Thyroid gland (tissue), 4 donors: ENCODE measurements at regions not wholly inside any gene's neighbourhood (a gene's known extent, or its start where the extent isn't known, plus 50 kb on each side); places are given as distances from the start of the nearest gene placed in this dataset.

Source experiments
- DNase-seq, 2 donors: peaks; one replicate each; pipeline ENCODE4 v3.0.0-alpha.2; 2019
- H3K27ac ChIP-seq, 3 donors: fragments of 200-600 bp; sonication (generic); 1 replicate in 2 of 3; 2 replicates in 1 of 3; pipeline ENCODE4 v1.5.1; 2016 to 2019; ENCODE audit warnings: mild to moderate bottlenecking in 1 of 3, moderate library complexity in 1 of 3
- H3K27me3 ChIP-seq: fragments of 200-600 bp; sonication (generic); one replicate; pipeline ENCODE4 v1.5.1; 2019
- H3K36me3 ChIP-seq, 2 donors: fragments of 200-600 bp; sonication (generic); one replicate each; pipeline ENCODE4 v1.5.1; 2016 to 2019
- H3K4me1 ChIP-seq, 2 donors: fragments of 200-600 bp; sonication (generic); one replicate each; pipeline ENCODE4 v1.5.1; 2017 to 2019
- H3K4me3 ChIP-seq, 3 donors: fragments of 200-600 bp; sonication (generic); replicated peaks in 1 of 3; 1 replicate in 2 of 3; 2 replicates in 1 of 3; pipeline ENCODE4 v1.5.1; 2016; ENCODE audit warnings: mild to moderate bottlenecking in 1 of 3
- H3K9me3 ChIP-seq: fragments of 200-600 bp; sonication (generic); one replicate; pipeline ENCODE4 v1.5.1; 2017
- POLR2A ChIP-seq, 2 donors: fragments of 450-650 bp; IDR thresholded peaks; one replicate each; pipeline ENCODE4 v1.6.1; 2017; ENCODE audit warnings: antibody characterized with exemption in 2 of 2, mild to moderate bottlenecking in 2 of 2, moderate library complexity in 1 of 2
- WGBS, 2 donors: methylation state at CpG; one replicate each; pipeline ENCODE4 v1.1.5; 2017; 5-methylcytosine and 5-hydroxymethylcytosine counted together
- intact Hi-C: fragments of 100-400 bp; cut with DNase I; formaldehyde crosslinking; loops from one replicate; pipeline ENCODE4 v1.15.1; 2023
- TF ChIP-seq, protein P1 (sequence below), 6 experiments: fragments of 200-600 bp in 3 of 6; fragments of 450-650 bp in 3 of 6; sonication (generic) in 3 of 6; IDR thresholded peaks; one replicate each; pipeline ENCODE4 v1.5.1; 2016 to 2019; ENCODE audit warnings: antibody characterized with exemption in 6 of 6, mild to moderate bottlenecking in 2 of 6, inconsistent platforms in 1 of 6, moderate library complexity in 1 of 6

DNA sequence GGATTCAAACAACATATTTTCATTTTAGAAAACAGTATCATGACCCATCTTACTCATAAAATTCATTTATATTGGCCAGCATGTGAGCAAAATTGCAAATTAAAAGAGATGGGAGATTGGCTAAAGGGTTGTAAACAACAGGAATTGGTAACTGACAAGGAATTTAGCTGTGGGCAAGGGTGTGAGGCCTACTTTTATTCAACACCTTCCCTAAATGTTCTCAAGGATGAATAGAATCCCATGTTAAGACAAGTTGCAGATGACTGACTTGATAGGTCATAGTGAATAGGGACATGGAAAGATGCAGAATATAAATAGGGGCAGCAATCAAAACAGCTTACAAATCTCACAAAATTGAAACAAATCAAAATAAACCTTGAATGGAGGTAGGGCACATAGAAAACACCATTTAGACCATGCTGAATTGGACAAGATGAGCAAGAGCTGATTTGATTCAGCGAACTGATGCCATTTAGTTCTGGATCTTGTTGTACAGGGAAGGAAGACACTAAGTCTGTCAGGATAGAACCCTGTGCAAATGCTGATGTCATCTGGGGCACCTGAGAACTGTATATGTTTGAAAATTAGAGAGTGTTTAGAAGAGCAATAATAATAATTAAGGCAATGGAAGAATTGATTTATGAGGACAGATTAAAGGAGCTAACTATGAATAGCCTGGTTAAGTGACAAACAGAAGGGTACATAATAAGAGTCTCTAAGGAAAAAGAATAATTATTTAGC is 509.7 kb downstream of the ZEB2 start:
- TF ChIP-seq, protein P1, sequence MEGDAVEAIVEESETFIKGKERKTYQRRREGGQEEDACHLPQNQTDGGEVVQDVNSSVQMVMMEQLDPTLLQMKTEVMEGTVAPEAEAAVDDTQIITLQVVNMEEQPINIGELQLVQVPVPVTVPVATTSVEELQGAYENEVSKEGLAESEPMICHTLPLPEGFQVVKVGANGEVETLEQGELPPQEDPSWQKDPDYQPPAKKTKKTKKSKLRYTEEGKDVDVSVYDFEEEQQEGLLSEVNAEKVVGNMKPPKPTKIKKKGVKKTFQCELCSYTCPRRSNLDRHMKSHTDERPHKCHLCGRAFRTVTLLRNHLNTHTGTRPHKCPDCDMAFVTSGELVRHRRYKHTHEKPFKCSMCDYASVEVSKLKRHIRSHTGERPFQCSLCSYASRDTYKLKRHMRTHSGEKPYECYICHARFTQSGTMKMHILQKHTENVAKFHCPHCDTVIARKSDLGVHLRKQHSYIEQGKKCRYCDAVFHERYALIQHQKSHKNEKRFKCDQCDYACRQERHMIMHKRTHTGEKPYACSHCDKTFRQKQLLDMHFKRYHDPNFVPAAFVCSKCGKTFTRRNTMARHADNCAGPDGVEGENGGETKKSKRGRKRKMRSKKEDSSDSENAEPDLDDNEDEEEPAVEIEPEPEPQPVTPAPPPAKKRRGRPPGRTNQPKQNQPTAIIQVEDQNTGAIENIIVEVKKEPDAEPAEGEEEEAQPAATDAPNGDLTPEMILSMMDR (IDR thresholded peaks at IDR 0.05), result no peak
- no peak for TF ChIP-seq POLR2A (IDR thresholded peaks at IDR 0.05)
- no peak for DNase-seq
- no peaks in the 10 kb centered on the region for H3K9me3 ChIP-seq
- WGBS, 2 donors, result 98 to 100% methylated on average over 1 of the region's 1 CpG
- H3K4me1 ChIP-seq, result no peaks in the 10 kb centered on the region
- H3K27me3 ChIP-seq, result no peaks in the 10 kb centered on the region
- no peaks in the 10 kb centered on the region for H3K36me3 ChIP-seq
- intact Hi-C loops, result no loop called here
- H3K27ac ChIP-seq, result no peak overlapping the region
- H3K4me3 ChIP-seq, result no peak overlapping the region

GRCh38 chr2:144006139-144006538 is 513.8 kb downstream of the ZEB2 start:
- intact Hi-C loops, result no loop called here
- Histone ChIP-seq H3K4me1 (no peaks in the 10 kb centered on the region), H3K36me3 (no peaks in the 10 kb centered on the region), H3K27ac (no peak overlapping the region), H3K27me3 (no peaks in the 10 kb centered on the region), H3K4me3 (no peak overlapping the region), H3K9me3 (no peaks in the 10 kb centered on the region)
- DNase-seq, result no peak
- 95 to 97% methylated on average over 7 of the region's 7 CpGs for WGBS, 2 donors
- TF ChIP-seq POLR2A (IDR thresholded peaks at IDR 0.05), result no peak
- TF ChIP-seq, protein P1 (IDR thresholded peaks at IDR 0.05), result no peak

DNA sequence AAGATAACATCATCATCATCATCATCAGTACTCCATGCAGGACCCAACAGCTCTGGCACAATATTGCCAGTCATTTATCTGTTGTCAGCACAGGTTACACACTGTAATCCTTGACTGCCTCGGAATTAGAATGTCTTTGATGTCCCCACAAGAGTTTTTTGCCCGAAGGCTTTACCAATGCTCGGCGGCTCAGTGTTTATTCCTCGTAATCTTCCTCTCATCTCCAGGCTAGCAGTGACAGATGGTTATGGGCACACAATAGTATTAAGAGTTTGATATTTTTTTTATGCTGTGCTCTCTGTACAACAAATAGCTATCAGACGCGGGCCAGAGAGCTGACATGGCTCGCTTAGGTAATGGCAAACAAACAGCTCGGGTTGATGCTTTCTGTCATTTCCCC is 515.2 kb downstream of the ZEB2 start:
- Histone ChIP-seq H3K36me3 (no peaks in the 10 kb centered on the region), H3K4me1 (no peaks in the 10 kb centered on the region), H3K9me3 (no peaks in the 10 kb centered on the region), H3K27ac (no peak overlapping the region), H3K27me3 (no peaks in the 10 kb centered on the region), H3K4me3 (no peak overlapping the region)
- DNase-seq, result no peak
- intact Hi-C loops, result no loop called here
- TF ChIP-seq POLR2A (IDR thresholded peaks at IDR 0.05), result no peak
- TF ChIP-seq, protein P1 (IDR thresholded peaks at IDR 0.05), result no peak
- 91 to 93% methylated on average over 9 of the region's 9 CpGs for WGBS, 2 donors

GRCh38 chr2:144003460-144004075 is 516.4 kb downstream of the ZEB2 start:
- WGBS, 2 donors, result 91 to 99% methylated on average over 2 of the region's 2 CpGs
- no peak for TF ChIP-seq POLR2A (IDR thresholded peaks at IDR 0.05)
- TF ChIP-seq, protein P1 (IDR thresholded peaks at IDR 0.05), result no peak
- no peaks in the 10 kb centered on the region for H3K4me1 ChIP-seq
- H3K27me3 ChIP-seq, result no peaks in the 10 kb centered on the region
- DNase-seq, result no peak
- no peaks in the 10 kb centered on the region for H3K9me3 ChIP-seq
- no peaks in the 10 kb centered on the region for H3K36me3 ChIP-seq
- intact Hi-C loops, result no loop called here
- no peak overlapping the region for H3K4me3 ChIP-seq
- no peak overlapping the region for H3K27ac ChIP-seq

- H3K36me3 ChIP-seq, result no peaks in the 10 kb centered on the region
- no peak overlapping the region for H3K4me3 ChIP-seq
- H3K27me3 ChIP-seq, result no peaks in the 10 kb centered on the region
- H3K9me3 ChIP-seq, result no peaks in the 10 kb centered on the region
- intact Hi-C loops, result no loop called here
- H3K4me1 ChIP-seq, result no peaks in the 10 kb centered on the region
- TF ChIP-seq, protein P1 (IDR thresholded peaks at IDR 0.05), result no peak
- TF ChIP-seq POLR2A (IDR thresholded peaks at IDR 0.05), result no peak
- H3K27ac ChIP-seq, result no peak overlapping the region
- DNase-seq, result no peak
- WGBS, 2 donors, result 86% methylated on average over 2 of the region's 2 CpGs
Observed at GRCh38 chr2:143996974-143997373, 522.9 kb downstream of the ZEB2 start.
